Prostate gland (tissue), 2 donors: ENCODE measurements at regions not wholly inside any gene's neighbourhood (a gene's known extent, or its start where the extent isn't known, plus 50 kb on each side); places are given as distances from the start of the nearest gene placed in this dataset.
"Not testable (repeated sequence)": the region's sequence is repeated elsewhere in the genome, so short reads cannot be mapped to it uniquely, and the experiment has no call there.

ENCODE experiments used
- DNase-seq: peaks from one replicate; pipeline ENCODE4 v3.0.0-alpha.2; 2019; ENCODE audit warnings: low spot score
- H3K27ac ChIP-seq, 2 donors: fragments of 200-600 bp; sonication (generic); 2 replicates each; pipeline ENCODE4 v1.5.1; 2017 to 2019
- H3K27me3 ChIP-seq: fragments of 200-600 bp; sonication (generic); replicated peaks from 2 replicates; pipeline ENCODE4 v1.5.1; 2019; ENCODE audit not compliant: insufficient read depth
- H3K36me3 ChIP-seq, 2 donors: fragments of 200-600 bp; sonication (generic); 1 replicate in 1 of 2; 2 replicates in 1 of 2; pipeline versions ENCODE4 v1.5.1 to v1.8.1; 2017 to 2019
- H3K4me1 ChIP-seq: fragments of 200-600 bp; sonication (generic); replicated peaks from 2 replicates; pipeline ENCODE4 v1.5.1; 2019
- H3K4me3 ChIP-seq, 2 donors: fragments of 200-600 bp; sonication (generic); 2 replicates each; pipeline ENCODE4 v1.5.1; 2017 to 2019
- H3K9me3 ChIP-seq: fragments of 200-600 bp; sonication (generic); 2 replicates; pipeline ENCODE4 v1.5.1; 2017
- POLR2A ChIP-seq: fragments of 450-650 bp; IDR thresholded peaks from one replicate; pipeline ENCODE4 v1.6.1; 2016; ENCODE audit warnings: antibody characterized with exemption, mild to moderate bottlenecking
- POLR2AphosphoS5 ChIP-seq: sonication (generic); formaldehyde crosslinking; IDR thresholded peaks from one replicate; pipeline ENCODE4 v1.6.1; 2017; ENCODE audit warnings: antibody characterized with exemption
- WGBS: methylation state at CpG from one replicate; pipeline ENCODE4 v1.1.5; 2018; 5-methylcytosine and 5-hydroxymethylcytosine counted together
- intact Hi-C: fragments of 100-400 bp; cut with DNase I; formaldehyde crosslinking; loops from one replicate; pipeline ENCODE4 v1.14.2; 2022
- TF ChIP-seq, protein P1 (sequence below), 4 experiments: fragments of 200-600 bp in 2 of 4; fragments of 450-650 bp in 2 of 4; sonication (generic) in 2 of 4; IDR thresholded peaks; 1 replicate in 3 of 4; 2 replicates in 1 of 4; pipeline ENCODE4 v1.5.1; 2016 to 2019; ENCODE audit warnings: antibody characterized with exemption in 4 of 4, mild to moderate bottlenecking in 2 of 4, moderate library complexity in 2 of 4

DNA sequence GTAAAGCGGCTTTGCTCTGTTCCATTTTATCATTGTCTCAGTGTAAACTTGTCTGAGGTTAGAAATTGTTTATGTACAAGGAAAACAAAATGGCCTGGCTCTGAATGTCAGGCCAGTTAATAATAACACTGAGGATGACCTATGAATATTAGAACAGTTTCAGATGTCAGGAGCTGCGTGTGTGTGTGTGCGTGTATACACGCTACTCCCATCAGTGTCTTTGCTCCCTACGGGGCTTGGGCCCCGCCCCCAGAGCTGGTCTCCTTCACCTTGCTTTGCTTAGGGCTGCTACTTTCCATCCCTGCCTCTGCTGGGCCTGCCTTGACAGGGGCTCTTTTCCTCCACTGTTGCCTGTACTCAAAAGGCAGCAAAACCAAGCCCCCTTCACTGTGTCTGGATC is 142.3 kb upstream of the BET1 start:
- H3K27me3 ChIP-seq = no peaks in the 10 kb centered on the region
- TF ChIP-seq, protein P1, sequence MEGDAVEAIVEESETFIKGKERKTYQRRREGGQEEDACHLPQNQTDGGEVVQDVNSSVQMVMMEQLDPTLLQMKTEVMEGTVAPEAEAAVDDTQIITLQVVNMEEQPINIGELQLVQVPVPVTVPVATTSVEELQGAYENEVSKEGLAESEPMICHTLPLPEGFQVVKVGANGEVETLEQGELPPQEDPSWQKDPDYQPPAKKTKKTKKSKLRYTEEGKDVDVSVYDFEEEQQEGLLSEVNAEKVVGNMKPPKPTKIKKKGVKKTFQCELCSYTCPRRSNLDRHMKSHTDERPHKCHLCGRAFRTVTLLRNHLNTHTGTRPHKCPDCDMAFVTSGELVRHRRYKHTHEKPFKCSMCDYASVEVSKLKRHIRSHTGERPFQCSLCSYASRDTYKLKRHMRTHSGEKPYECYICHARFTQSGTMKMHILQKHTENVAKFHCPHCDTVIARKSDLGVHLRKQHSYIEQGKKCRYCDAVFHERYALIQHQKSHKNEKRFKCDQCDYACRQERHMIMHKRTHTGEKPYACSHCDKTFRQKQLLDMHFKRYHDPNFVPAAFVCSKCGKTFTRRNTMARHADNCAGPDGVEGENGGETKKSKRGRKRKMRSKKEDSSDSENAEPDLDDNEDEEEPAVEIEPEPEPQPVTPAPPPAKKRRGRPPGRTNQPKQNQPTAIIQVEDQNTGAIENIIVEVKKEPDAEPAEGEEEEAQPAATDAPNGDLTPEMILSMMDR (IDR thresholded peaks at IDR 0.05) = no peak
- TF ChIP-seq POLR2AphosphoS5 (no peak), POLR2A (no peak)
- H3K4me1 ChIP-seq = no peaks in the 10 kb centered on the region
- WGBS = 58% methylated on average over 6 of the region's 6 CpGs
- intact Hi-C loops = no loop called here
- H3K36me3 ChIP-seq = no peaks in the 10 kb centered on the region
- H3K4me3 ChIP-seq = no peak overlapping the region
- no peak for DNase-seq
- no peaks in the 10 kb centered on the region for H3K9me3 ChIP-seq
- no peak overlapping the region for H3K27ac ChIP-seq

DNA sequence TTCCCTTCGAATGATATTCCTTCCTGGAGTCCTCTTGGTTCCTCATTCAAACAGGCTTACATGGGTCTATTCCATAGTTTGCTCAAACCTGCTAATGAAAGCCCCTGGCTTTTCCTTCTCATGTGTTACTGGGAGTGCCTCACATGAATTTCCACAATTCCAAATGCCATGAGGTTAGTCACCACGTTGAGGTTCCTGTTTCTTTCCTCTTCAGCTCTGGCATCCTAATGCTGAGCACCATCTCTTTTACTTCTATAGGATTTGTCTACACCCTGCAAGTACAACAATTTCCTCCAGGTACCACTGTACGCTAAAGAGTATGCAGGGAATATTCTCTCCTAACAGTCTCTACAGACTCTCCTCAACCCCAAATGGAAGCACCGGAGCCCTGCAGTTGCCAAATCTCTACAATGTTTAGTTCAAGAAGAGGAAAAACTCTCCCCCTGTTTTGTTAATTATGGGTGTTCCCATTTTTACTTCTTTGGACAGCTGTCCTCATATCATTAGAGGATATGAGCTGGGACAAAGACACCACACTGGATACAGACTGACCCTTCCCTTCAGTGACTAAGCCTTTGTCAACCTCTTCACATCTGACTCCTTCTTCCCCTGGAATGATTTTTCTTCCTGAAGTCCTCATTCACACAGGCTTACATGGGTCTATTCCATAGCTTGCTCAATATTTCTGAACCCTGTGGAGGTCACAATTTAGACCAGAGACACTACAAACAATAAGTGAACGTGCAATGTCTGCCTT is 145.8 kb upstream of the BET1 start:
- intact Hi-C loops = no loop called here
- Histone ChIP-seq H3K27me3 (no peaks in the 10 kb centered on the region), H3K4me1 (no peaks in the 10 kb centered on the region), H3K9me3 (no peaks in the 10 kb centered on the region), H3K4me3 (no peak overlapping the region), H3K27ac (no peak overlapping the region), H3K36me3 (no peaks in the 10 kb centered on the region)
- no peak for DNase-seq
- TF ChIP-seq POLR2A (no peak), POLR2AphosphoS5 (no peak)
- TF ChIP-seq, protein P1 (IDR thresholded peaks at IDR 0.05) = no peak
- WGBS = 88% methylated on average over 5 of the region's 5 CpGs

DNA sequence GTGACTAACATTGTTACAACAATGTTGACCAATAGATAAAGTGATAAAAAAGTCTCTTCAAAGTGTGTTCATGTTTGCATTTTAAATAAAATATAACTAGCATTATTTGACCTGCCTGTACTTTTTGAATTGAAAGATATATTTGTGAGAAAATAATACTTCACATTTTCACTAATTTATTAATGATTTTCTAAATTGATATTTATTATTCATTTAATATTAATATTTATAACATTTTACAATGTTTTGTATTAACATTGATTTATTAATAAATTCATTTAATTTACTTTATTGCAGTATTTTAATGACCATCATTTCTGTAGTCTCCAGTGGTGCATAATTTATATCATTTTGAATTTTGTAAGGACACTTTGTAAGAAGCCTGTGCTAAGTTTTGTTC is 150.0 kb upstream of the BET1 start:
- no peak overlapping the region for H3K27ac ChIP-seq
- H3K9me3 ChIP-seq = no peaks in the 10 kb centered on the region
- H3K27me3 ChIP-seq = no peaks in the 10 kb centered on the region
- no peaks in the 10 kb centered on the region for H3K36me3 ChIP-seq
- no peak for TF ChIP-seq POLR2AphosphoS5
- TF ChIP-seq POLR2A = no peak
- TF ChIP-seq, protein P1 (IDR thresholded peaks at IDR 0.05) = no peak
- no peaks in the 10 kb centered on the region for H3K4me1 ChIP-seq
- H3K4me3 ChIP-seq = no peak overlapping the region
- intact Hi-C loops = no loop called here
- DNase-seq = no peak

DNA sequence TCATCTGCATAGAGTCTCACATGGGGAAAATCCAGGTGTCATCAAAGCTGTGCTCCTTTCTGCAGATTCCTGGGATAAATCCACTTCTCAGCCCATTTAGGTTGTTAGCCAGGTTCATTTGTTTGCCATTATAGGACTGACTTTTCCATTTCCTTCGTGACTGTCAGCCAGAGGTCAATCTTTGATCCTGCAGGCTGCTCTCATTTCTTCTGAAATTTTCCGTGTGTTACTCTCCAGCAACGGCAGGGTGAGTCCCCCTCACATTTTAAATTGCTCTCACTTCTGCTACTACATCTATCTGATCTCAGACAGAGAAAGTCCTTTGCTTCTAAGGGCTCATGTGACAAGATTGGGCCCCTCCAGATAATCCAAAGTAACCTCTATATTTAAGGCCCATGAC is 150.7 kb upstream of the BET1 start:
- H3K9me3 ChIP-seq = no peaks in the 10 kb centered on the region
- 25% methylated on average over 3 of the region's 3 CpGs for WGBS
- H3K27ac ChIP-seq = no peak overlapping the region
- no peak for TF ChIP-seq POLR2A
- no peak for TF ChIP-seq POLR2AphosphoS5
- TF ChIP-seq, protein P1 (IDR thresholded peaks at IDR 0.05) = no peak
- H3K36me3 ChIP-seq = no peaks in the 10 kb centered on the region
- intact Hi-C loops = no loop called here
- no peak for DNase-seq
- no peak overlapping the region for H3K4me3 ChIP-seq
- no peaks in the 10 kb centered on the region for H3K4me1 ChIP-seq
- H3K27me3 ChIP-seq = no peaks in the 10 kb centered on the region

DNA sequence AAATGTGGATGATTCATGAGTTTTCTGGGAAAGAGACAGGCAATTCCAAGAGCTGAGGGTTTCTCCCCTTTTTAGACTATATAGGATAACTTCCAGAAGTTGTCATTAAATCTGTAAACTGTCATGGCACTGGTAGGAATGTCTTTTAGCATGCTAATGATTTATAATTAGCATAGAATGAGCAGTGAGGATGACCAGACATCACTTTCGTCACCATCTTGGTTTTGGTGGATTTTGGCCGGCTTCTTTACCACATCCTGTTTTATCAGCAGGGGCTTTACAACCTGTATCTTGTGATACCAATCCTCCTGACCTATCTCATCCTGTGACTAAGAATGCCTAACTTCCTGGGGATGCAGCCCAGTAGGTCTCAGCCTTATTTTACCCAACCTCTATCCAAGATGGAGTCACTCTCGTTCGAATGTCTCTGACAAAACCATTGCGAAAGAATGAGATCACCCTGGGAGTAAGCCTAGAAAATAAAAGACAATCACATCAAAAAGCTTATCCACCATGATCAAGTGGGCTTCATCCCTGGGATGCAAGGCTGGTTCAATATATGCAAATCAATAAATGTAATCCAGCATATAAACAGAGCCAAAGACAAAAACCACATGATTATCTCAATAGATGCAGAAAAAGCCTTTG is 153.6 kb upstream of the BET1 start:
- intact Hi-C loops, H3K27me3 ChIP-seq: not testable (repeated sequence)
- 78% methylated on average over 5 of the region's 5 CpGs for WGBS

More for the DNA sequence above, 153.6 kb upstream of the BET1 start:
- not testable (repeated sequence) for H3K36me3 ChIP-seq, H3K4me3 ChIP-seq, H3K4me1 ChIP-seq, H3K27ac ChIP-seq, DNase-seq, H3K9me3 ChIP-seq
